ENCODE measurements at regions not wholly inside any gene's neighbourhood (a gene's known extent, or its start where the extent isn't known, plus 50 kb on each side); places are given as distances from the start of the nearest gene placed in this dataset.
"Not testable (repeated sequence)": the region's sequence is repeated elsewhere in the genome, so short reads cannot be mapped to it uniquely, and the experiment has no call there.

DNA sequence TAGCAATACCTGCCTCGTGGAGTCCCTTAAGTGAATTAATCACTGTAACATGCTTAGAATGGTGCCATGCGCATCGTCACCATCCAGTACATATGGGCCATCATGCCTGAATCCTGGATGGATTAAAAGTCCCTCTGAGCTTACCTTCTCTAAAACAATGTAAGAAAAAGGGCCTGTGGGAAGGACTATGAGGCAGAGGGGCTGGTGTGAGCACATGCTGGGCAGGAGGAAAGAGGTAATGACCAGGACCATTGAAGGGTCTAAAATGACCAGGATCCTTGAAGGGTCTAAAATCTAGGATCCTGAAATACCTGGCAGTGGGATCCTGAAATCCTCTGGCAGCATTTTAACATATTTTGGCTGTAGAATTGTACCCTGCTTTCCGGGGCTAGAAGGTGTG is 156.2 kb downstream of the KCNJ18 start:
- TF ChIP-seq, protein P1, sequence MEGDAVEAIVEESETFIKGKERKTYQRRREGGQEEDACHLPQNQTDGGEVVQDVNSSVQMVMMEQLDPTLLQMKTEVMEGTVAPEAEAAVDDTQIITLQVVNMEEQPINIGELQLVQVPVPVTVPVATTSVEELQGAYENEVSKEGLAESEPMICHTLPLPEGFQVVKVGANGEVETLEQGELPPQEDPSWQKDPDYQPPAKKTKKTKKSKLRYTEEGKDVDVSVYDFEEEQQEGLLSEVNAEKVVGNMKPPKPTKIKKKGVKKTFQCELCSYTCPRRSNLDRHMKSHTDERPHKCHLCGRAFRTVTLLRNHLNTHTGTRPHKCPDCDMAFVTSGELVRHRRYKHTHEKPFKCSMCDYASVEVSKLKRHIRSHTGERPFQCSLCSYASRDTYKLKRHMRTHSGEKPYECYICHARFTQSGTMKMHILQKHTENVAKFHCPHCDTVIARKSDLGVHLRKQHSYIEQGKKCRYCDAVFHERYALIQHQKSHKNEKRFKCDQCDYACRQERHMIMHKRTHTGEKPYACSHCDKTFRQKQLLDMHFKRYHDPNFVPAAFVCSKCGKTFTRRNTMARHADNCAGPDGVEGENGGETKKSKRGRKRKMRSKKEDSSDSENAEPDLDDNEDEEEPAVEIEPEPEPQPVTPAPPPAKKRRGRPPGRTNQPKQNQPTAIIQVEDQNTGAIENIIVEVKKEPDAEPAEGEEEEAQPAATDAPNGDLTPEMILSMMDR (conservative IDR thresholded peaks at IDR 0.05; ENCODE audit: low read depth, low read length) = not testable (repeated sequence)
- not testable (repeated sequence) for TF ChIP-seq EZH2 (IDR thresholded peaks at IDR 0.05; ENCODE audit: borderline replicate concordance, low read depth, low read length, poor library complexity, severe bottlenecking)
